HEK293 (cell line): ENCODE measurements at regions not wholly inside any gene's neighbourhood (a gene's known extent, or its start where the extent isn't known, plus 50 kb on each side); places are given as distances from the start of the nearest gene placed in this dataset.
A peak's percentile ranks its signal among the peaks of the same experiment; 100 is the strongest.
"Not testable (repeated sequence)": the region's sequence is repeated elsewhere in the genome, so short reads cannot be mapped to it uniquely, and the experiment has no call there.

Experiments used
- CTCF ChIA-PET: fragments of 350-600 bp; formaldehyde crosslinking; extraction: SDS; loops from one replicate; lab custom pipeline; 2021; ENCODE audit warnings: antibody characterized with exemption; lab: Yijun Ruan, JAX
- POLR2A ChIA-PET: fragments of 300-600 bp; formaldehyde crosslinking; extraction: SDS; loops from one replicate; lab custom pipeline; 2020; ENCODE audit warnings: antibody characterized with exemption, inconsistent platforms; lab: Yijun Ruan, JAX
- H3K27ac ChIP-seq: fragments of 200-500 bp; sonication (Bioruptor generic); 2 replicates; pipeline ENCODE4 v1.5.1; 2014; ENCODE audit warnings: low read depth, low read length, control low read depth, inconsistent platforms; ENCODE audit errors: extremely low read depth
- H3K36me3 ChIP-seq, 2 experiments: fragments of 200-500 bp in 1 of 2; sonication (Bioruptor generic) in 1 of 2; 1 replicate in 1 of 2; 2 replicates in 1 of 2; pipeline ENCODE4 v1.5.1; 2014 to 2017; ENCODE audit warnings: inconsistent platforms in 2 of 2, low read length in 2 of 2; ENCODE audit not compliant: control insufficient read depth in 2 of 2, insufficient read depth in 1 of 2
- H3K4me1 ChIP-seq: fragments of 200-500 bp; sonication (Bioruptor generic); 2 replicates; pipeline ENCODE4 v1.5.1; 2014; ENCODE audit warnings: mild to moderate bottlenecking, low read length, inconsistent platforms; ENCODE audit not compliant: control insufficient read depth, insufficient read depth
- H3K4me3 ChIP-seq: 2 replicates; pipeline ENCODE4 v1.5.1; 2011; ENCODE audit warnings: low read depth, mild to moderate bottlenecking, control low read depth, low read length, moderate library complexity
- H3K9me3 ChIP-seq: fragments of 200-500 bp; sonication (Bioruptor generic); 2 replicates; pipeline ENCODE4 v1.5.1; 2014; ENCODE audit warnings: low read depth, low read length, inconsistent platforms; ENCODE audit not compliant: control insufficient read depth, insufficient read depth
- GLI2 ChIP-seq: fragments of 450-650 bp; formaldehyde crosslinking; IDR thresholded peaks from 2 replicates; pipeline ENCODE4; 2017; ENCODE audit warnings: missing biosample characterization, missing genetic modification characterization, low read depth, borderline replicate concordance
- GLIS1 ChIP-seq: fragments of 450-650 bp; formaldehyde crosslinking; IDR thresholded peaks from 2 replicates; pipeline ENCODE4 v1.5.1; 2016; ENCODE audit warnings: missing biosample characterization, missing genetic modification characterization
- KLF9 ChIP-seq: fragments of 450-650 bp; formaldehyde crosslinking; IDR thresholded peaks from 2 replicates; pipeline ENCODE4 v1.5.1; 2016; ENCODE audit warnings: missing biosample characterization, missing genetic modification characterization, low read depth
- PATZ1 ChIP-seq: fragments of 450-650 bp; formaldehyde crosslinking; IDR thresholded peaks from 2 replicates; pipeline ENCODE4 v1.5.1; 2016; ENCODE audit warnings: missing biosample characterization, missing genetic modification characterization
- TRIM28 ChIP-seq: IDR thresholded peaks from 2 replicates; pipeline ENCODE4 v1.6.1; 2011; ENCODE audit warnings: low read length, control low read depth, borderline replicate concordance
- ZBTB21 ChIP-seq: fragments of 450-650 bp; formaldehyde crosslinking; IDR thresholded peaks from 2 replicates; pipeline ENCODE4 v1.5.1; 2017; ENCODE audit warnings: missing biosample characterization, missing genetic modification characterization
- ZNF121 ChIP-seq: fragments of 450-650 bp; formaldehyde crosslinking; IDR thresholded peaks from 2 replicates; pipeline ENCODE4 v1.5.1; 2016; ENCODE audit warnings: missing biosample characterization, missing genetic modification characterization
- ZNF138 ChIP-seq: fragments of 450-650 bp; formaldehyde crosslinking; IDR thresholded peaks from 2 replicates; pipeline ENCODE4 v1.5.1; 2016; ENCODE audit warnings: missing biosample characterization, missing genetic modification characterization, borderline replicate concordance
- ZNF148 ChIP-seq: fragments of 450-650 bp; formaldehyde crosslinking; IDR thresholded peaks from 2 replicates; pipeline ENCODE4 v1.5.0; 2017; ENCODE audit warnings: missing biosample characterization, missing genetic modification characterization, borderline replicate concordance
- ZNF184 ChIP-seq: fragments of 450-650 bp; IDR thresholded peaks from 2 replicates; pipeline ENCODE4 v1.5.1; 2018; ENCODE audit warnings: missing biosample characterization, mild to moderate bottlenecking, missing genetic modification characterization
- ZNF26 ChIP-seq: fragments of 450-650 bp; formaldehyde crosslinking; IDR thresholded peaks from 2 replicates; pipeline ENCODE4 v1.5.1; 2016; ENCODE audit warnings: missing biosample characterization, missing genetic modification characterization
- ZNF341 ChIP-seq: fragments of 450-650 bp; formaldehyde crosslinking; IDR thresholded peaks from 2 replicates; pipeline ENCODE4; 2016; ENCODE audit warnings: low read depth, missing biosample characterization, missing genetic modification characterization
- ZNF362 ChIP-seq: fragments of 450-650 bp; formaldehyde crosslinking; IDR thresholded peaks from 2 replicates; pipeline ENCODE4 v1.5.1; 2016; ENCODE audit warnings: missing biosample characterization, missing genetic modification characterization
- ZNF391 ChIP-seq: fragments of 450-650 bp; formaldehyde crosslinking; IDR thresholded peaks from 2 replicates; pipeline ENCODE4 v1.5.1; 2016; ENCODE audit warnings: low read depth, missing biosample characterization, missing genetic modification characterization, borderline replicate concordance
- ZNF600 ChIP-seq: fragments of 450-650 bp; formaldehyde crosslinking; IDR thresholded peaks from 2 replicates; pipeline ENCODE4 v1.5.1; 2016; ENCODE audit warnings: missing biosample characterization, missing genetic modification characterization
- ZNF707 ChIP-seq: fragments of 450-650 bp; formaldehyde crosslinking; IDR thresholded peaks from 2 replicates; pipeline ENCODE4 v1.5.1; 2016; ENCODE audit warnings: missing biosample characterization, missing genetic modification characterization

- Histone ChIP-seq H3K4me3 (no peak overlapping the region), H3K27ac (no peak overlapping the region), H3K4me1 (no peaks in the 10 kb centered on the region), H3K36me3 (no peaks in the 10 kb centered on the region), H3K9me3 (no peaks in the 10 kb centered on the region)
- no peak for TF ChIP-seq ZNF148 (tag by site-specific recombination)
- no peak for TF ChIP-seq ZNF600
- 0 out of 2 replicates have a peak, but pooled peaks have one; percentile 53 for TF ChIP-seq ZNF184 (tag by site-specific recombination)
- CTCF ChIA-PET: no interaction called here
- POLR2A ChIA-PET: no interaction called here
Measured at GRCh38 chr2:42995752-42996422, 203.5 kb upstream of the HAAO start.

GRCh38 chr2:42989283-42990081, 197.1 kb upstream of the HAAO start:
- CTCF ChIA-PET, H3K9me3 ChIP-seq, POLR2A ChIA-PET, H3K27ac ChIP-seq, H3K4me1 ChIP-seq, H3K36me3 ChIP-seq, H3K4me3 ChIP-seq: not testable (repeated sequence)
- 0 out of 2 replicates have a peak, but pooled peaks have one; percentile 17 for TF ChIP-seq ZNF341 (tag by site-specific recombination)

GRCh38 chr2:42988055-42988454, 195.7 kb upstream of the HAAO start:
- H3K4me3 ChIP-seq, H3K36me3 ChIP-seq, POLR2A ChIA-PET, H3K4me1 ChIP-seq, H3K9me3 ChIP-seq, H3K27ac ChIP-seq: not testable (repeated sequence)
- CTCF ChIA-PET: interaction anchor here (0.7 to 1.7 kb wide), 3 partner anchors 12 to 241 kb away, joined by 3 to 7 read pairs (median 3); no protein-coding TSS in a partner anchor
- peak; percentile 89 for TF ChIP-seq ZNF121 (tag by site-specific recombination)

GRCh38 chr2:42987112-42987922, 194.9 kb upstream of the HAAO start:
- CTCF ChIA-PET: interaction anchor here (0.5 to 1.8 kb wide), 9 partner anchors 11 to 685 kb away, joined by 3 to 7 read pairs (median 3); no protein-coding TSS in a partner anchor
- no peaks in the 10 kb centered on the region for H3K4me1 ChIP-seq
- POLR2A ChIA-PET: no interaction called here
- H3K9me3 ChIP-seq: no peaks in the 10 kb centered on the region
- H3K27ac ChIP-seq: no peak overlapping the region
- H3K36me3 ChIP-seq: no peaks in the 10 kb centered on the region
- H3K4me3 ChIP-seq: no peak overlapping the region
- TF ChIP-seq ZNF707 (tag by site-specific recombination) (no peak), TRIM28 (no peak), GLIS1 (no peak), GLI2 (tag by site-specific recombination) (no peak), ZNF362 (no peak), ZNF26 (tag by site-specific recombination) (no peak), ZBTB21 (tag by site-specific recombination) (no peak), PATZ1 (tag by site-specific recombination) (no peak), ZNF138 (no peak), KLF9 (tag by site-specific recombination) (no peak), ZNF391 (tag by site-specific recombination) (no peak)
